Kidney epithelial cell (primary cell): ENCODE measurements at regions not wholly inside any gene's neighbourhood (a gene's known extent, or its start where the extent isn't known, plus 50 kb on each side); places are given as distances from the start of the nearest gene placed in this dataset.

ENCODE experiments used
- DNase-seq: peaks from one replicate; pipeline ENCODE4 v3.0.0-alpha.2; 2010; ENCODE audit warnings: low read depth
- H3K27me3 ChIP-seq: 2 replicates; pipeline ENCODE4 v1.6.0; 2011; ENCODE audit warnings: low read length; ENCODE audit not compliant: control insufficient read depth, insufficient read depth
- H3K36me3 ChIP-seq: 2 replicates; pipeline ENCODE4 v1.5.1; 2011; ENCODE audit warnings: low read length; ENCODE audit not compliant: control insufficient read depth, insufficient read depth
- H3K4me3 ChIP-seq: 2 replicates; pipeline ENCODE4 v1.5.1; 2011; ENCODE audit warnings: low read depth, mild to moderate bottlenecking, control low read depth, low read length
- CTCF ChIP-seq: IDR thresholded peaks from 2 replicates; pipeline ENCODE4 v1.5.1; 2011; ENCODE audit warnings: mild to moderate bottlenecking, moderate library complexity, low read length, control low read depth, inconsistent platforms; ENCODE audit not compliant: insufficient read depth, poor library complexity, severe bottlenecking

GRCh38 chr7:54349229-54349628 lies 192.9 kb upstream of the VSTM2A start:
- no peak for TF ChIP-seq CTCF
- no peaks in the 10 kb centered on the region for H3K27me3 ChIP-seq
- H3K36me3 ChIP-seq = no peaks in the 10 kb centered on the region
- H3K4me3 ChIP-seq = no peak overlapping the region
- peak; percentile 65 for DNase-seq

- Histone ChIP-seq H3K27me3 (no peaks in the 10 kb centered on the region), H3K36me3 (no peaks in the 10 kb centered on the region), H3K4me3 (no peak overlapping the region)
- DNase-seq = no peak
- no peak for TF ChIP-seq CTCF
Measured at GRCh38 chr7:54354436-54354835, 187.7 kb upstream of the VSTM2A start.

- Histone ChIP-seq H3K27me3 (no peaks in the 10 kb centered on the region), H3K36me3 (no peaks in the 10 kb centered on the region), H3K4me3 (no peak overlapping the region)
- DNase-seq = no peak
- TF ChIP-seq CTCF = no peak
Measured at GRCh38 chr7:54355842-54356241, 186.3 kb upstream of the VSTM2A start.

- H3K36me3 ChIP-seq = no peaks in the 10 kb centered on the region
- DNase-seq = no peak
- no peaks in the 10 kb centered on the region for H3K27me3 ChIP-seq
- no peak overlapping the region for H3K4me3 ChIP-seq
- TF ChIP-seq CTCF = no peak
Measured at GRCh38 chr7:54360075-54360840, 181.9 kb upstream of the VSTM2A start.

GRCh38 chr7:54390565-54390964 lies 151.6 kb upstream of the VSTM2A start:
- no peaks in the 10 kb centered on the region for H3K36me3 ChIP-seq
- no peak for TF ChIP-seq CTCF
- H3K4me3 ChIP-seq = no peak overlapping the region
- no peaks in the 10 kb centered on the region for H3K27me3 ChIP-seq
- no peak for DNase-seq

- no peaks in the 10 kb centered on the region for H3K27me3 ChIP-seq
- DNase-seq = no peak
- H3K36me3 ChIP-seq = no peaks in the 10 kb centered on the region
- TF ChIP-seq CTCF = no peak
- no peak overlapping the region for H3K4me3 ChIP-seq
Measured at GRCh38 chr7:54392935-54393334, 149.2 kb upstream of the VSTM2A start.
